HUES64 (cell line): ENCODE measurements at regions not wholly inside any gene's neighbourhood (a gene's known extent, or its start where the extent isn't known, plus 50 kb on each side); places are given as distances from the start of the nearest gene placed in this dataset.

ENCODE experiments used
- H3K27ac ChIP-seq: 2 replicates; pipeline ENCODE4 v1.7.0; 2013; ENCODE audit warnings: low read depth, low read length, inconsistent platforms
- H3K27me3 ChIP-seq: 2 replicates; pipeline ENCODE4 v1.6.1; 2013; ENCODE audit warnings: mild to moderate bottlenecking, low read length; ENCODE audit not compliant: insufficient read depth
- H3K36me3 ChIP-seq: 2 replicates; pipeline ENCODE4 v1.6.1; 2013; ENCODE audit warnings: mild to moderate bottlenecking, low read length; ENCODE audit not compliant: insufficient read depth
- H3K4me1 ChIP-seq: 2 replicates; pipeline ENCODE4 v1.6.1; 2013; ENCODE audit warnings: mild to moderate bottlenecking, low read length, moderate library complexity; ENCODE audit not compliant: insufficient read depth
- H3K4me3 ChIP-seq: 2 replicates; pipeline ENCODE4 v1.5.1; 2013; ENCODE audit warnings: mild to moderate bottlenecking, low read length, moderate library complexity
- H3K9ac ChIP-seq: 2 replicates; pipeline ENCODE4 v1.6.1; 2013; ENCODE audit warnings: mild to moderate bottlenecking, low read depth, low read length
- H3K9me3 ChIP-seq: 2 replicates; pipeline ENCODE4 v1.6.1; 2013; ENCODE audit warnings: low read depth, low read length; ENCODE audit not compliant: insufficient read depth
- WGBS: fragments of 150-250, 120-280 bp; methylation state at CpG from one replicate; pipeline ENCODE4 v1.1.7; 2013; ENCODE audit warnings: missing lambda C conversion rate; 5-methylcytosine and 5-hydroxymethylcytosine counted together

GRCh38 chr5:3029396-3029795 is 277.9 kb upstream of the IRX2 start:
- WGBS, result 95% methylated on average over 9 of the region's 9 CpGs

GRCh38 chr5:3027866-3028635 is 276.6 kb upstream of the IRX2 start:
- 0 out of 2 replicates have a peak, but pooled peaks cover 3% of the 10 kb centered on the region for H3K4me1 ChIP-seq
- 88% methylated on average over 23 of the region's 23 CpGs for WGBS
- no peak overlapping the region for H3K27ac ChIP-seq
- no peaks in the 10 kb centered on the region for H3K27me3 ChIP-seq
- no peaks in the 10 kb centered on the region for H3K36me3 ChIP-seq
- no peaks in the 10 kb centered on the region for H3K9me3 ChIP-seq
- no peak overlapping the region for H3K4me3 ChIP-seq
- H3K9ac ChIP-seq, result no peak overlapping the region

More at GRCh38 chr5:3029396-3029795, 277.9 kb upstream of the IRX2 start:
- H3K27ac ChIP-seq, result no peak overlapping the region
- no peak overlapping the region for H3K9ac ChIP-seq
- no peaks in the 10 kb centered on the region for H3K27me3 ChIP-seq
- H3K4me3 ChIP-seq, result no peak overlapping the region
- no peaks in the 10 kb centered on the region for H3K9me3 ChIP-seq
- 0 out of 2 replicates have a peak, but pooled peaks cover 3% of the 10 kb centered on the region for H3K4me1 ChIP-seq
- no peaks in the 10 kb centered on the region for H3K36me3 ChIP-seq

GRCh38 chr5:3027185-3027865 is 275.8 kb upstream of the IRX2 start:
- Histone ChIP-seq H3K9ac (no peak overlapping the region), H3K4me3 (no peak overlapping the region), H3K9me3 (no peaks in the 10 kb centered on the region), H3K4me1 (no peaks in the 10 kb centered on the region), H3K27ac (no peak overlapping the region), H3K27me3 (no peaks in the 10 kb centered on the region), H3K36me3 (no peaks in the 10 kb centered on the region)
- 85% methylated on average over 17 of the region's 17 CpGs for WGBS

- no peak overlapping the region for H3K9ac ChIP-seq
- H3K36me3 ChIP-seq, result no peaks in the 10 kb centered on the region
- no peaks in the 10 kb centered on the region for H3K27me3 ChIP-seq
- H3K4me3 ChIP-seq, result no peak overlapping the region
- 83% methylated on average over 7 of the region's 7 CpGs for WGBS
- no peaks in the 10 kb centered on the region for H3K4me1 ChIP-seq
- H3K27ac ChIP-seq, result no peak overlapping the region
- H3K9me3 ChIP-seq, result no peaks in the 10 kb centered on the region
These were observed 275.2 kb upstream of the IRX2 start for GRCh38 chr5:3026651-3027050.

GRCh38 chr5:3026099-3026498 is 274.6 kb upstream of the IRX2 start:
- Histone ChIP-seq H3K4me3 (no peak overlapping the region), H3K4me1 (no peaks in the 10 kb centered on the region), H3K36me3 (no peaks in the 10 kb centered on the region), H3K9me3 (no peaks in the 10 kb centered on the region), H3K9ac (no peak overlapping the region), H3K27ac (no peak overlapping the region), H3K27me3 (no peaks in the 10 kb centered on the region)
- WGBS, result 77% methylated on average over 9 of the region's 9 CpGs

GRCh38 chr5:3025392-3025791 is 273.9 kb upstream of the IRX2 start:
- Histone ChIP-seq H3K4me1 (no peaks in the 10 kb centered on the region), H3K4me3 (no peak overlapping the region), H3K9ac (no peak overlapping the region), H3K9me3 (no peaks in the 10 kb centered on the region), H3K27me3 (no peaks in the 10 kb centered on the region), H3K27ac (no peak overlapping the region), H3K36me3 (no peaks in the 10 kb centered on the region)
- WGBS, result 93% methylated on average over 11 of the region's 11 CpGs

GRCh38 chr5:3024976-3025375 is 273.5 kb upstream of the IRX2 start:
- Histone ChIP-seq H3K4me1 (no peaks in the 10 kb centered on the region), H3K9me3 (no peaks in the 10 kb centered on the region), H3K27ac (no peak overlapping the region), H3K36me3 (no peaks in the 10 kb centered on the region), H3K9ac (no peak overlapping the region), H3K27me3 (no peaks in the 10 kb centered on the region), H3K4me3 (no peak overlapping the region)
- 95% methylated on average over 6 of the region's 6 CpGs for WGBS

GRCh38 chr5:3024554-3024953 is 273.1 kb upstream of the IRX2 start:
- no peaks in the 10 kb centered on the region for H3K9me3 ChIP-seq
- whole genome bisulfite sequencing, result 90% methylated on average over 9 of the region's 9 CpGs

GRCh38 chr5:3024126-3024525 is 272.6 kb upstream of the IRX2 start:
- no peaks in the 10 kb centered on the region for H3K36me3 ChIP-seq
- no peaks in the 10 kb centered on the region for H3K4me1 ChIP-seq
- H3K27me3 ChIP-seq, result no peaks in the 10 kb centered on the region
- H3K9ac ChIP-seq, result no peak overlapping the region
- H3K4me3 ChIP-seq, result no peak overlapping the region
- WGBS, result 95% methylated on average over 9 of the region's 9 CpGs
- no peak overlapping the region for H3K27ac ChIP-seq
- H3K9me3 ChIP-seq, result no peaks in the 10 kb centered on the region

More at GRCh38 chr5:3024554-3024953, 273.1 kb upstream of the IRX2 start:
- H3K4me1 ChIP-seq, result no peaks in the 10 kb centered on the region
- no peaks in the 10 kb centered on the region for H3K36me3 ChIP-seq
- no peak overlapping the region for H3K9ac ChIP-seq
- no peaks in the 10 kb centered on the region for H3K27me3 ChIP-seq
- H3K27ac ChIP-seq, result no peak overlapping the region
- H3K4me3 ChIP-seq, result no peak overlapping the region

- Histone ChIP-seq H3K4me3 (no peak overlapping the region), H3K4me1 (no peaks in the 10 kb centered on the region), H3K9ac (no peak overlapping the region), H3K36me3 (no peaks in the 10 kb centered on the region), H3K9me3 (no peaks in the 10 kb centered on the region), H3K27me3 (no peaks in the 10 kb centered on the region), H3K27ac (no peak overlapping the region)
- 96% methylated on average over 12 of the region's 12 CpGs for WGBS
These were observed 272.2 kb upstream of the IRX2 start for GRCh38 chr5:3023656-3024055.

GRCh38 chr5:3022665-3023064 is 271.2 kb upstream of the IRX2 start:
- Histone ChIP-seq H3K9me3 (no peaks in the 10 kb centered on the region), H3K4me1 (no peaks in the 10 kb centered on the region), H3K36me3 (no peaks in the 10 kb centered on the region), H3K4me3 (no peak overlapping the region), H3K9ac (no peak overlapping the region), H3K27ac (no peak overlapping the region), H3K27me3 (no peaks in the 10 kb centered on the region)
- WGBS, result 89% methylated on average over 5 of the region's 5 CpGs
